IgD-negative memory B cell (primary cell): ENCODE measurements at regions not wholly inside any gene's neighbourhood (a gene's known extent, or its start where the extent isn't known, plus 50 kb on each side); places are given as distances from the start of the nearest gene placed in this dataset.

Source experiments
- H3K27ac Mint-ChIP-seq, 3 donors: one replicate each; pipeline ENCODE4 v1.8.0; 2020 to 2022; ENCODE audit warnings: mild to moderate bottlenecking in 3 of 3, mixed read lengths in 3 of 3, moderate library complexity in 1 of 3
- H3K27me3 Mint-ChIP-seq: one replicate; pipeline ENCODE4 v1.8.0; 2021; ENCODE audit warnings: mixed read lengths
- H3K36me3 Mint-ChIP-seq: one replicate; pipeline ENCODE4 v1.8.0; 2020; ENCODE audit warnings: mild to moderate bottlenecking, mixed read lengths
- H3K4me1 Mint-ChIP-seq, 3 donors: one replicate each; pipeline ENCODE4 v1.8.0; 2020 to 2022; ENCODE audit warnings: mixed read lengths in 3 of 3, mild to moderate bottlenecking in 1 of 3
- H3K4me3 Mint-ChIP-seq, 4 donors: one replicate each; pipeline ENCODE4 v1.8.0; 2020 to 2022; ENCODE audit warnings: mild to moderate bottlenecking in 4 of 4, mixed read lengths in 4 of 4, moderate library complexity in 3 of 4
- H3K9me3 Mint-ChIP-seq, 3 donors: one replicate each; pipeline ENCODE4 v1.8.0; 2020 to 2021; ENCODE audit warnings: mixed read lengths in 3 of 3, mild to moderate bottlenecking in 1 of 3

DNA sequence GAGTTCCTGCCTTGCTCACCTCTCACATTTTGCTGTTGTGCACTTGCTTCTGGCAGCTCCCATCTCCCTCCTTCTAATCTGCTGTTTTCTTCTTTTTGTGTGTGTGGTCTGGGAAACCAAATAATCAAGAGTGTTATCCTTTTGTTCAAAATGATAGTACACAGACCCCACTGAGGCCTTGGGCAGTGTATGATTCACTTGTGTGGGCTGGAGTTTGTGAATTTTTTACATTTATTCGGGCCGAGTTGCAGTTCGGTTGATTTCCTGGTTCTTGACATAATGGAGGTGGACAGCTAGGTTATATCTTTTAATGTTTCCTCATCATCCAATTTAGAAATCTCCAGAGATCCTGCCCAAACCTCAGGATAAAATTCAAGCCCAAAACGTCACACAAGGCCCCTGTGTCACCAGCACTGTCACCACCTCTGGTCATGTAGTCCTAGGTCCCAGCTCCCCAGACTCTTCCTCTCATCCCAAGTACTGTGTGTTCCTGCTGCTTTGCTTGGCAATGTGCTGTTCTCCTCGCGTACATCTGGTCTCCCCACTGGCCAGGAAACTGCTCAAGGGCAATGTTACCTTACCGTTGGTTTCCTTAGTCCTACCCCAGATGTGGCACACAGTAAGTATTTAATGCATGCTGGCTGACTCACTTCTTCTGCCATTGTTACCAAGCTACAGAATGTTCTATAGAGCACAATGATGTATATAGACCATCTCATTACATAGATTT is 55.7 kb upstream of the PHACTR2 start:
- peaks cover 2% of the 10 kb centered on the region for H3K36me3 Mint-ChIP-seq
- no peak overlapping the region for H3K27ac Mint-ChIP-seq
- peak overlapping the region in 1 of 4 donors; percentile 50 for H3K4me3 Mint-ChIP-seq
- peaks cover 0 to 28% (median 14%) of the 10 kb centered on the region in 3 donors for H3K4me1 Mint-ChIP-seq
- no peaks in the 10 kb centered on the region for H3K9me3 Mint-ChIP-seq
- H3K27me3 Mint-ChIP-seq, result no peaks in the 10 kb centered on the region

DNA sequence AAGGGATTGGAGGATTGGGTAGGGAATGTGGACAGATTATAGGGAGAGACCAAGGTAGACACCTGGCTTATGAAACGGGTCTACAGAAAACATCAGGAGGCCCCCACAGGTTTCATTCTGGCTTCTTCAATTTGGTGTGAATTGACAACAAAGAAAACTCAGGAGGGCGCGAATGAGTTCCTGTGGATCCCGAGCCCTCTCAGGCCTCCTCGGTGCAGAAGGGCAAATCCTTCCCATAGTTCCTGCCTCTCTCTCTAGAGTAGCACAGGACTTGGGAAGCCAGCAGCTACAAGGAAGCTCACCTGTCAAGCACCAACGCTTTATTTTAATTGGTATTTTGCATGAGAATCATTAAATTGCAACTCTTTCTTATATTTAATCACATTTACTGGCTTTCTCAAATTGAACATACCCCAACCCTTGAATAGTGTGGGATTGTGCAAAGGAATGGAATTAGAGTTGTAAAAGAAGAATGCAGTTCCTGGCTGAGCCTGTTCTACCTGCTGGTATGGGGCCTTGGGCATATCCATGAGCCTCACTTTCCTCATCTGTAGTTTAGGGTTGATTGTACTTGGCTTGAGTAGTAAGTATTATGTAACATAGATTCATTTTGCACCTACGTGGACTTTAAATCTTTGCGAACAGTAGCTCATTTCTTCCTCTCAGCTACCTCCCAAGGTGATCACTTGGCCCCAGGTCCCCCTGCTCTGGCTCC is 56.4 kb upstream of the PHACTR2 start:
- H3K4me1 Mint-ChIP-seq, result peaks cover 0 to 28% (median 14%) of the 10 kb centered on the region in 3 donors
- no peaks in the 10 kb centered on the region for H3K27me3 Mint-ChIP-seq
- peaks cover 2% of the 10 kb centered on the region for H3K36me3 Mint-ChIP-seq
- H3K27ac Mint-ChIP-seq, result no peak overlapping the region
- no peaks in the 10 kb centered on the region for H3K9me3 Mint-ChIP-seq
- H3K4me3 Mint-ChIP-seq, result peak overlapping the region in 1 of 4 donors; percentile 50

DNA sequence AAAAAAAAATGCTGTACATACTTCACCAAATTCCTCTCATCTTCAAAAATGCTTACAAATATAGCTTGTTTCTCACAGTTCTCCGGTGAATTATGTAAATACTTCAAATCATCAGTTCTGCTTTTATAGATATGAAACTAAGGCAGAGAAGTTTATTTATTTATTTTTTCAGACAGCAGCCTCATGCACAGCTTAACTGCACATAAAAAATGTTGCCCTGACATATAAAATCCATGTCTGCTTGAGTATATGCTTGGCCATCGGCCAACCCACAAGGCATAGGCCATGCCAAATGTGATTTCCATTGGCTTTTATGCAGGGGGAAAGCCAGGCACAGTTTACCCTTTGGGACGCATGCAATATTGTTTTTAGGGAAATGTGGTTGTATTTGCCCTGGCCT is 57.3 kb upstream of the PHACTR2 start:
- no peak overlapping the region for H3K27ac Mint-ChIP-seq
- H3K4me3 Mint-ChIP-seq, result peak overlapping the region in 2 of 4 donors; percentile 34 to 52
- H3K9me3 Mint-ChIP-seq, result no peaks in the 10 kb centered on the region

DNA sequence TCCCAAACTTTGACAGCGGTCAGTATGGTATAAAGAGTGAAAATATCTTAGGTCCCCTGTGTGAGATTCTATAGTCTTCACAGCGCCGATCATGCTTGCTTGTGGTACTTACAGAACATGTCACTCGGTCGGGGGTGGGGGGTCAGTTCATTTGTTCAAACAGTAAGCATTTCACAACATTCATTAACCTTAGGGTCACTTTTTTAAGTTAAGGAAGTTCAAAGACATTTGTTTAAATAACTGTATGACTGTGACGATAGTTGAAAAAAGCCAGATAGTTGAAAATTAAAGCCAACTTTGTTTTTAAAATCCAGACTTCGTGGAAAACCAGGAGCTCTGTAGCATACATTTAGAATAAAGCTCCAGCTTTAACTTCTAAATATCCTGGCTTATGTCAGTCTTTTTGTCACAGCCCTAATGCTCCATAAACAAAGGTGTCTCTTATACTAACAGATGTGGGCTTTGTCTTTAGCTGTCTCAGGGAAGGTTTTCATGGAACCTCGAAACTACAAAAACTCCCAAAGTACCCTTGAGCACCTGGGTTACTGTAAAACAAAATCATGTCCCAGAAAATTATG is 57.9 kb upstream of the PHACTR2 start:
- Mint-ChIP-seq H3K9me3 (no peaks in the 10 kb centered on the region), H3K27ac (no peak overlapping the region), H3K36me3 (peaks cover 2% of the 10 kb centered on the region), H3K4me1 (peaks cover 2 to 27% (median 14%) of the 10 kb centered on the region in 3 donors), H3K4me3 (peak overlapping the region in 2 of 4 donors; percentile 34 to 52), H3K27me3 (no peaks in the 10 kb centered on the region)

More for the DNA sequence above, 57.3 kb upstream of the PHACTR2 start:
- H3K4me1 Mint-ChIP-seq, result peaks cover 0 to 24% (median 14%) of the 10 kb centered on the region in 3 donors
- H3K36me3 Mint-ChIP-seq, result peaks cover 2% of the 10 kb centered on the region
- no peaks in the 10 kb centered on the region for H3K27me3 Mint-ChIP-seq

- H3K4me1 Mint-ChIP-seq, result peaks cover 12 to 40% (median 20%) of the 10 kb centered on the region in 3 donors
- H3K9me3 Mint-ChIP-seq, result no peaks in the 10 kb centered on the region
- H3K27ac Mint-ChIP-seq, result no peak overlapping the region
- H3K4me3 Mint-ChIP-seq, result no peak overlapping the region
- H3K27me3 Mint-ChIP-seq, result no peaks in the 10 kb centered on the region
- peaks cover 4% of the 10 kb centered on the region for H3K36me3 Mint-ChIP-seq
These were observed 61.0 kb upstream of the PHACTR2 start for GRCh38 chr6:143616741-143617140.

DNA sequence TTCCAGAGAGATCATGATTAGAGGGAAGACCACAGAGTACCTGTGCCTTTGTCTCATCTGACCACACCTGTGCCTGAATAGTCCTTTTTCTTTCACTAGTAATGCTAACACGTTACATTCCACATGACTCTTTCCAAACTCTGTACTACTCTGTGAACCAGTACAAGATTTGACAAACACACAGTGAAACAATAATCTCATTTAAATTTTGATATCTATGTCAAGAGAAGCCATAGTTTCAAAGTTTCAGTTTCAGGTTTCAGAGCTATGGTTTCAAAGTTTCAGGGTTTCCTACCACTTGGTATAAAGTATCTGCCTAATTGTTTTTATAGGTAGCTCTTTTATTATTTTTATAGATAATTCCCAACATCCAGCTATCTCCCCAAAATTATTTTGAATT is 62.0 kb upstream of the PHACTR2 start:
- H3K4me1 Mint-ChIP-seq, result peaks cover 12 to 38% (median 19%) of the 10 kb centered on the region in 3 donors
- no peak overlapping the region for H3K27ac Mint-ChIP-seq
- peaks cover 4% of the 10 kb centered on the region for H3K36me3 Mint-ChIP-seq
- H3K27me3 Mint-ChIP-seq, result no peaks in the 10 kb centered on the region
- no peaks in the 10 kb centered on the region for H3K9me3 Mint-ChIP-seq
- H3K4me3 Mint-ChIP-seq, result no peak overlapping the region

GRCh38 chr6:143614235-143614634 is 63.5 kb upstream of the PHACTR2 start:
- H3K27me3 Mint-ChIP-seq, result no peaks in the 10 kb centered on the region
- H3K4me3 Mint-ChIP-seq, result peak overlapping the region in 1 of 4 donors; percentile 84
- peaks cover 12 to 24% (median 12%) of the 10 kb centered on the region in 3 donors for H3K4me1 Mint-ChIP-seq
- no peak overlapping the region for H3K27ac Mint-ChIP-seq
- peaks cover 4% of the 10 kb centered on the region for H3K36me3 Mint-ChIP-seq
- no peaks in the 10 kb centered on the region for H3K9me3 Mint-ChIP-seq

DNA sequence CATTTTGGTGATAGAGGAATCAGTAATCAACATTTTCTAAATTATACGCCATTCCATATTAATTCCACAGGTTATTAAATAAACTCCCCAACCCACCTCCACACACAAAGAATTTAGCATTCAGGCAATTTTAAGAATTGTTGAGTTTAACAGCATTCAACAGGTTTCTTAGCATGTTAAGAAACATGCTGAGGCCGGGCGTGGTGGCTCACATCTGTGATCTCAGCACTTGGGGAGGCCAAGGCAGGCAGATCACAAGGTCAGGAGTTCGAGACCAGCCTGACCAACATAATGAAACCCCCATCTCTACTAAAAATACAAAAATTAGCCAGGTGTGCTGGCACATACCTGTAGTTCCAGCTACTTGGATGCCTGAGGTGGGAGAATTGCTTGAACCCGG is 64.0 kb upstream of the PHACTR2 start:
- H3K27me3 Mint-ChIP-seq, result no peaks in the 10 kb centered on the region
- H3K4me1 Mint-ChIP-seq, result peaks cover 10 to 20% (median 12%) of the 10 kb centered on the region in 3 donors
- no peaks in the 10 kb centered on the region for H3K9me3 Mint-ChIP-seq
- peaks cover 4% of the 10 kb centered on the region for H3K36me3 Mint-ChIP-seq
- H3K4me3 Mint-ChIP-seq, result peak overlapping the region in 1 of 4 donors; percentile 84
- H3K27ac Mint-ChIP-seq, result no peak overlapping the region

DNA sequence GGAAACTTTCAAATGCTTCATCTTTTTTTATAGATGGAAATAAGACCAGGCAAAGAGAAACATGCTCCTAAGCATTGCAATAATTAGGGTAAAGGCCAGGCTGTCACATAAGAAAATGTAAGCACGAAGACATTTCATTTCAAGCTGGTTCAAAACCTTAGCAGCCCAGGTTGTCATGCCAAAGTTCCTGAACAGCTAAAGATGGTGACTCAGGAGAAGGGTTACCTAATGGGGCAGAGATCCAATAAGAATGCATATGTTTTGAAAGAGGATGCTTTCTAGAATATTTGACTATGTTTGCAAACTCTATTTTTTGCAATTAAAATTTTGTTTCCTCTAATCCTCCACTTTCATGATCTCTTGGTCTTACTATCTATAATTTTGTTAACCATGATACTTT is 65.6 kb upstream of the PHACTR2 start:
- Mint-ChIP-seq H3K4me3 (no peak overlapping the region), H3K4me1 (peaks cover 9 to 18% (median 12%) of the 10 kb centered on the region in 3 donors), H3K27me3 (no peaks in the 10 kb centered on the region), H3K36me3 (peaks cover 2% of the 10 kb centered on the region), H3K27ac (no peak overlapping the region), H3K9me3 (no peaks in the 10 kb centered on the region)

- Mint-ChIP-seq H3K27ac (no peak overlapping the region), H3K27me3 (no peaks in the 10 kb centered on the region), H3K4me1 (peaks cover 9 to 18% (median 12%) of the 10 kb centered on the region in 3 donors), H3K9me3 (no peaks in the 10 kb centered on the region), H3K4me3 (no peak overlapping the region), H3K36me3 (peaks cover 3% of the 10 kb centered on the region)
These were observed 66.2 kb upstream of the PHACTR2 start for GRCh38 chr6:143611580-143611979.

DNA sequence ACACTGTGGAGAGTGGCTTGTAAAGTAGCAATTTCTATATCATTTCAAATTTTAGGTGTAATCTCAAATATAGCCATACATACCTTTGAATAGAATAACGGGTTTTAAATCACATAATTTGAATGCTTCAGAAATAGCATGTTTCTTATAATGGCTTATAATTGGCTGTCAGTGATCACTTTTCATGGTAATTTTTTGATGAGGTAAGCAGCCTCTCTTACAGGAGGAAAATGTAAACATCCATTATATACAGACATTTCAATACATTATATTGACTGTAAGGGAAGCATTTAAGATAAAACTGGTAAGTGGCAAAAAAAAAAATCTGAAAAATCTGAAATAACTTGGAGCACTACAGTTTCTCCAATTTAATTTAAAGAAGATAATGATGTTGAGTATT is 67.8 kb upstream of the PHACTR2 start:
- Mint-ChIP-seq H3K36me3 (peaks cover 4% of the 10 kb centered on the region), H3K4me1 (peaks cover 9 to 15% (median 10%) of the 10 kb centered on the region in 3 donors), H3K4me3 (no peak overlapping the region), H3K9me3 (no peaks in the 10 kb centered on the region), H3K27me3 (no peaks in the 10 kb centered on the region), H3K27ac (no peak overlapping the region)

DNA sequence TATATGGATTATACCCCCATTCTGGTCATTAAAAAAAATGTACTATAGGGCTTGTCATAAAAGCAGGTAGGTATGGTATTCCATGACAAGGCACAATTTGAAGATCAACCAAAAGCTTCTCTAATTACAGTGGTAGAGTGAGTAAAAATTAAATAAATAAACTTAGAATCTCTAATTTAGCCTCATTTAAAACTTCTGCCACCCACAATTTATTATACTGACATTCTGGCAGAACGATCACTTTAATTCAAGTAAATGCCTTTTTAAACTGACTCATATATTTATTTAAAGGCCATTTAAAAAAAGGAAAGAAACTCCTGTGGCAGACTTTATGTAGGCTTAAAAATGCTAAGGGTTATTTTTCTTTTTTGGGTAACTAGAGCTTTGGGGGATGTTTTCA is 68.3 kb upstream of the PHACTR2 start:
- no peaks in the 10 kb centered on the region for H3K9me3 Mint-ChIP-seq
- H3K36me3 Mint-ChIP-seq, result peaks cover 4% of the 10 kb centered on the region
- H3K27me3 Mint-ChIP-seq, result no peaks in the 10 kb centered on the region
- H3K27ac Mint-ChIP-seq, result no peak overlapping the region
- no peak overlapping the region for H3K4me3 Mint-ChIP-seq
- H3K4me1 Mint-ChIP-seq, result peaks cover 5 to 11% (median 6%) of the 10 kb centered on the region in 3 donors

- Mint-ChIP-seq H3K27ac (peak overlapping the region in 1 of 3 donors; percentile 69), H3K36me3 (peaks cover 2% of the 10 kb centered on the region), H3K4me3 (no peak overlapping the region), H3K4me1 (peaks cover 0 to 5% (median 0%) of the 10 kb centered on the region in 3 donors), H3K9me3 (no peaks in the 10 kb centered on the region), H3K27me3 (no peaks in the 10 kb centered on the region)
These were observed 68.9 kb upstream of the PHACTR2 start for GRCh38 chr6:143608906-143609305.

DNA sequence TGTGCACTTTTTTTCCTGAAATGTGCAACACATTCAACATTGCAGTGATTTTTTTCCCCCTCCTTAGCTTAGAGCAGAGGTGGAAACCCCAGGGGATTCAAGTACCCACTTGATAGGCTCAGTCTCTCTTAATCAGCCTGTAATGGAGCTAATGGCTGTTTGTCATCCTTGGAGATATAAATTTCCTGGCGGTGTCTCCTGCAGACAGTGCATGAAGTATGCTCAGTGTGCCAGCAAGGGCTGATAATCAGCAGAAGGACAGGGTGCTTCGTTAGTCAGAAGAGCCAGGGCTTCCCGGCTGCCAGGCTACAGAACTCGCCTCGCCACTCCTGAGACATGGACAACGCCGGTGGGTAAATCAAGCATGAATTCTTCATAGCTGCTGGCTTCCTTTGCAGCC is 69.8 kb upstream of the PHACTR2 start:
- no peak overlapping the region for H3K27ac Mint-ChIP-seq
- no peak overlapping the region for H3K4me3 Mint-ChIP-seq
- H3K36me3 Mint-ChIP-seq, result peaks cover 2% of the 10 kb centered on the region
- H3K27me3 Mint-ChIP-seq, result no peaks in the 10 kb centered on the region
- no peaks in the 10 kb centered on the region for H3K9me3 Mint-ChIP-seq
- H3K4me1 Mint-ChIP-seq, result no peaks in the 10 kb centered on the region

DNA sequence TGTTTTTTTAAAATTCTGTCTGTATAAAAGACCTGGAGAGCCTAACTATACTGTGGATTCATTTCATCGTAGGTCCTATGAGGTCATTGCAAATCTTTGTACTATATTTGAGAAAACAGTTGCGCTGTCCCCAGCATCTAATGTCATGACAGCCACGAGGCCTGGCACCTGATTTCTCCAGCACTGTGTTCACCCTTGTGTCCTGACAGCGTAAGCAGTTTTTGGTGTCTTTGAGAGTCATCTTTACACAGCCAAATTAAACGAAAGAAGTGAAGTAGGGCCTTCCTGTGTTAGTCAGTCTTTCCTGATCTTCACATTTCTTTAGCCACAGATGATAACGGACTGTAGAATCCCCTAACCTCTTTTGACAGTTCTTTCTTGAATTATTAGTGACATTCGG is 70.6 kb upstream of the PHACTR2 start:
- no peak overlapping the region for H3K4me3 Mint-ChIP-seq
- no peaks in the 10 kb centered on the region for H3K27me3 Mint-ChIP-seq
- no peak overlapping the region for H3K27ac Mint-ChIP-seq
- no peaks in the 10 kb centered on the region for H3K4me1 Mint-ChIP-seq
- no peaks in the 10 kb centered on the region for H3K9me3 Mint-ChIP-seq
- peaks cover 4% of the 10 kb centered on the region for H3K36me3 Mint-ChIP-seq
